Ovary (tissue), 3 donors: ENCODE measurements at regions not wholly inside any gene's neighbourhood (a gene's known extent, or its start where the extent isn't known, plus 50 kb on each side); places are given as distances from the start of the nearest gene placed in this dataset.

Experiments used
- POLR2A ChIP-seq: fragments of 450-650 bp; IDR thresholded peaks from one replicate; pipeline ENCODE4 v1.6.1; 2017; ENCODE audit warnings: antibody characterized with exemption, mild to moderate bottlenecking, moderate library complexity
- TF ChIP-seq, protein P1 (sequence below), 3 donors: fragments of 450-650 bp in 2 of 3; fragments of 200-600 bp in 1 of 3; IDR thresholded peaks; one replicate each; pipeline versions ENCODE4 v1.5.1 to v1.8.0; 2016 to 2022; ENCODE audit warnings: antibody characterized with exemption in 3 of 3, mild to moderate bottlenecking in 1 of 3
- donor health status: DM: no; HTN: no; CAD: no.

DNA sequence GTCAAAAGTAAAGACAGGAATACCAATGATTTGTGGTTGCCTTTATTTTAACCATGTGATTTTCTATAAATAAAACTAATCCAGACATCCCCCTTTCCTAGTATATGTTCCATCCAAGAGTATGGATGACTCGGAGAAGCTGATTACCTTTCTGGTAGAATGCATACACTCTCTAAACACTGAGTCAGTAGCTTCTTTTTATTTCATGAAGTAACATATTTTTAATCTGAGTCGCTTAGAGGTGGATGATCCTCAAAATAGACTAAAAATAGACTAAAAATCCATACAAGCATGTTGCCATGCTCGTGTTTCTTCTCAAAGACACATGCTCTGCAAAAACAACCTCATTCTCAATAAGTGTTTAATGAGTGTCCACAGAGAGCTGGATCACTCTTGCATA lies 263.7 kb downstream of the COL12A1 start:
- TF ChIP-seq POLR2A: no peak
- TF ChIP-seq, protein P1, sequence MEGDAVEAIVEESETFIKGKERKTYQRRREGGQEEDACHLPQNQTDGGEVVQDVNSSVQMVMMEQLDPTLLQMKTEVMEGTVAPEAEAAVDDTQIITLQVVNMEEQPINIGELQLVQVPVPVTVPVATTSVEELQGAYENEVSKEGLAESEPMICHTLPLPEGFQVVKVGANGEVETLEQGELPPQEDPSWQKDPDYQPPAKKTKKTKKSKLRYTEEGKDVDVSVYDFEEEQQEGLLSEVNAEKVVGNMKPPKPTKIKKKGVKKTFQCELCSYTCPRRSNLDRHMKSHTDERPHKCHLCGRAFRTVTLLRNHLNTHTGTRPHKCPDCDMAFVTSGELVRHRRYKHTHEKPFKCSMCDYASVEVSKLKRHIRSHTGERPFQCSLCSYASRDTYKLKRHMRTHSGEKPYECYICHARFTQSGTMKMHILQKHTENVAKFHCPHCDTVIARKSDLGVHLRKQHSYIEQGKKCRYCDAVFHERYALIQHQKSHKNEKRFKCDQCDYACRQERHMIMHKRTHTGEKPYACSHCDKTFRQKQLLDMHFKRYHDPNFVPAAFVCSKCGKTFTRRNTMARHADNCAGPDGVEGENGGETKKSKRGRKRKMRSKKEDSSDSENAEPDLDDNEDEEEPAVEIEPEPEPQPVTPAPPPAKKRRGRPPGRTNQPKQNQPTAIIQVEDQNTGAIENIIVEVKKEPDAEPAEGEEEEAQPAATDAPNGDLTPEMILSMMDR (IDR thresholded peaks at IDR 0.05): no peak
